K562 (cell line): ENCODE measurements at regions not wholly inside any gene's neighbourhood (a gene's known extent, or its start where the extent isn't known, plus 50 kb on each side); places are given as distances from the start of the nearest gene placed in this dataset.

Experiments
- ATAC-seq: fragments of 200-7000 bp; cut with Tn5 transposase; 3 replicates; pipeline ENCODE4 v1.9.1; 2020; ENCODE audit warnings: moderate library complexity
- BruUV-seq: library from RNA; stranded (reverse); fragments of 400-500 nt; replicated peaks from 2 replicates; lab custom pipeline; 2021; lab: Mats Ljungman, UMichigan
- CTCF ChIA-PET: fragments of 300-600 bp; formaldehyde crosslinking; extraction: SDS; loops from one replicate; lab custom pipeline; 2021; ENCODE audit warnings: low intra/inter-chr PET ratio; lab: Yijun Ruan, JAX
- POLR2A ChIA-PET: fragments of 300-600, 350-650 bp; sonication (Branson Sonifier 250); formaldehyde crosslinking; extraction: SDS; loops from one replicate; lab custom pipeline; 2021; ENCODE audit warnings: antibody characterized with exemption, inconsistent platforms; lab: Yijun Ruan, JAX
- DNase-seq, 4 experiments: peaks; one replicate each; pipeline versions ENCODE4 v3.0.0 to v3.0.0-alpha.2; 2011 to 2018; ENCODE audit warnings: low spot score in 3 of 4, mixed read lengths in 3 of 4; ENCODE audit errors: extremely low read depth in 1 of 4
- FAIRE-seq: peaks from 2 replicates; lab custom pipeline; 2011; peaks lifted over from hg19 to GRCh38; lab: Jason Lieb, UNC
- H2AFZ ChIP-seq: 2 replicates; pipeline ENCODE4 v1.6.0; 2011; ENCODE audit warnings: low read depth, low read length, control low read depth, inconsistent platforms
- H3K27ac ChIP-seq: fragments of 200-600 bp; 3 replicates; pipeline ENCODE4 v1.8.0; 2011; ENCODE audit warnings: low read depth, mild to moderate bottlenecking, control low read depth, inconsistent platforms, low read length, moderate library complexity, mixed read lengths; ENCODE audit errors: extremely low read depth
- H3K27me3 ChIP-seq, 2 experiments: fragments of 300-600 bp in 1 of 2; 2 replicates in 1 of 2; 3 replicates in 1 of 2; pipeline versions ENCODE4 v1.6.0 to v1.8.0; 2011; ENCODE audit warnings: inconsistent platforms in 2 of 2, low read length in 2 of 2, mild to moderate bottlenecking in 1 of 2, mixed read lengths in 1 of 2, moderate library complexity in 1 of 2; ENCODE audit not compliant: control insufficient read depth in 2 of 2, insufficient read depth in 2 of 2
- H3K36me3 ChIP-seq: fragments of 300-600 bp; 3 replicates; pipeline ENCODE4 v1.8.0; 2011; ENCODE audit warnings: mild to moderate bottlenecking, low read length, inconsistent platforms; ENCODE audit not compliant: control insufficient read depth, insufficient read depth
- H3K4me1 ChIP-seq, 2 experiments: fragments of 200-600 bp in 1 of 2; replicated peaks in 1 of 2; 2 replicates in 1 of 2; 3 replicates in 1 of 2; pipeline versions ENCODE4 v1.5.1 to v1.8.0; 2011; ENCODE audit warnings: inconsistent platforms in 2 of 2, low read length in 2 of 2, mild to moderate bottlenecking in 1 of 2, mixed read lengths in 1 of 2, moderate library complexity in 1 of 2; ENCODE audit not compliant: control insufficient read depth in 2 of 2, insufficient read depth in 2 of 2
- H3K4me2 ChIP-seq: 2 replicates; pipeline ENCODE4 v1.6.1; 2011; ENCODE audit warnings: low read length, control low read depth, inconsistent platforms, mixed read lengths; ENCODE audit not compliant: insufficient read depth
- H3K4me3 ChIP-seq: fragments of 200-600 bp; sonication (generic), shearing (Covaris generic); 2 replicates; pipeline ENCODE4 v1.5.1; 2016; ENCODE audit warnings: control low read depth, inconsistent platforms
- H3K79me2 ChIP-seq: fragments of 200-600 bp; 3 replicates; pipeline ENCODE4 v1.8.0; 2011; ENCODE audit warnings: low read length, inconsistent platforms; ENCODE audit not compliant: control insufficient read depth, insufficient read depth
- H3K9ac ChIP-seq, 2 experiments: 2 replicates each; pipeline versions ENCODE4 v1.6.0 to v1.6.1; 2011; ENCODE audit warnings: low read depth in 2 of 2, low read length in 2 of 2, control low read depth in 1 of 2, inconsistent platforms in 1 of 2, mild to moderate bottlenecking in 1 of 2, mixed read lengths in 1 of 2; ENCODE audit not compliant: insufficient read depth in 1 of 2
- H3K9me1 ChIP-seq: one replicate; pipeline ENCODE4 v1.6.0; 2011; ENCODE audit warnings: inconsistent platforms, mild to moderate bottlenecking, low read length, moderate library complexity; ENCODE audit not compliant: control insufficient read depth, insufficient read depth
- H3K9me3 ChIP-seq: replicated peaks from 2 replicates; pipeline ENCODE4 v1.5.1; 2011; ENCODE audit warnings: low read depth, low read length, inconsistent platforms; ENCODE audit not compliant: control insufficient read depth, insufficient read depth
- H4K20me1 ChIP-seq: replicated peaks from 2 replicates; pipeline ENCODE4 v1.6.1; 2011; ENCODE audit warnings: low read length, inconsistent platforms, mixed read lengths; ENCODE audit not compliant: control insufficient read depth, insufficient read depth
- CEBPG ChIP-seq, 3 experiments: fragments of 200-800 bp in 1 of 3; sonication (Bioruptor generic) in 1 of 3; sonication (generic) in 1 of 3; formaldehyde crosslinking in 1 of 3; IDR thresholded peaks in 2 of 3; conservative IDR thresholded peaks in 1 of 3; 2 replicates each; pipeline versions ENCODE4 v1.6.1 to v1.8.0; 2016 to 2022; ENCODE audit warnings: missing compliant biosample characterization in 2 of 3, missing genetic modification characterization in 2 of 3, mild to moderate bottlenecking in 1 of 3, missing genetic modification reagents in 1 of 3
- CEBPZ ChIP-seq: fragments of 150-350 bp; IDR thresholded peaks from 2 replicates; pipeline ENCODE4 v1.6.1; 2014; ENCODE audit warnings: low read depth, mild to moderate bottlenecking, low read length, borderline replicate concordance
- CHCHD3 ChIP-seq: fragments of 250-450 bp; sonication (Bioruptor Pico); IDR thresholded peaks from 2 replicates; pipeline ENCODE4 v2.1.2; 2022; ENCODE audit warnings: mild to moderate bottlenecking
- FOXK2 ChIP-seq, 2 experiments: fragments of 450-650 bp; IDR thresholded peaks in 1 of 2; conservative IDR thresholded peaks in 1 of 2; 2 replicates each; pipeline ENCODE4 v1.6.1; 2016; ENCODE audit warnings: low read depth in 2 of 2, mild to moderate bottlenecking in 1 of 2
- GABPB2 ChIP-seq: fragments of 250-450 bp; sonication (Bioruptor Pico); conservative IDR thresholded peaks from 2 replicates; pipeline ENCODE4 v1.5.1; 2021; ENCODE audit warnings: mild to moderate bottlenecking
- NFYB ChIP-seq: IDR thresholded peaks from 2 replicates; pipeline ENCODE4 v1.6.1; 2011; ENCODE audit warnings: mild to moderate bottlenecking, moderate library complexity; ENCODE audit not compliant: insufficient read length; ENCODE audit errors: extremely low read depth
- NR1H2 ChIP-seq: sonication (generic); formaldehyde crosslinking; IDR thresholded peaks from 2 replicates; pipeline ENCODE4 v1.4.0; 2020; ENCODE audit warnings: mild to moderate bottlenecking, missing genetic modification reagents
- PHF21A ChIP-seq: fragments of 450-650 bp; IDR thresholded peaks from 2 replicates; pipeline ENCODE4 v1.6.1; 2017; ENCODE audit warnings: low read depth, borderline replicate concordance
- STAT5B ChIP-seq: fragments of 250-450 bp; sonication (Bioruptor Pico); IDR thresholded peaks from 2 replicates; pipeline ENCODE4 v1.8.0; 2021; ENCODE audit warnings: mild to moderate bottlenecking, inconsistent platforms
- ZBTB5 ChIP-seq: fragments of 450-650 bp; IDR thresholded peaks from 2 replicates; pipeline ENCODE4 v1.6.1; 2017; ENCODE audit warnings: antibody characterized with exemption
- ZC3H4 ChIP-seq: sonication (generic); formaldehyde crosslinking; IDR thresholded peaks from 2 replicates; pipeline ENCODE4 v1.9.0; 2021; ENCODE audit warnings: missing genetic modification reagents, borderline replicate concordance
- ZFPM2 ChIP-seq: fragments of 250-450 bp; sonication (Bioruptor Pico); IDR thresholded peaks from 2 replicates; pipeline ENCODE4 v1.5.1; 2022; ENCODE audit warnings: mild to moderate bottlenecking
- ZNF197 ChIP-seq: fragments of 200-800 bp; sonication (Bioruptor generic); IDR thresholded peaks from 2 replicates; pipeline ENCODE4 v1.6.1; 2016; ENCODE audit warnings: low read depth, missing genetic modification characterization, missing compliant biosample characterization
- ZNF212 ChIP-seq: fragments of 450-650 bp; formaldehyde crosslinking; IDR thresholded peaks from 2 replicates; pipeline ENCODE4 v1.4.0; 2020; ENCODE audit warnings: mild to moderate bottlenecking
- ZZZ3 ChIP-seq: fragments of 450-650 bp; IDR thresholded peaks from 2 replicates; pipeline ENCODE4 v1.6.1; 2016; ENCODE audit warnings: antibody characterized with exemption, mild to moderate bottlenecking, moderate library complexity
- WGBS: fragments of 100-300 bp; shearing (Covaris generic); methylation state at CpG from one replicate; pipeline ENCODE4 v1.1.6; 2016; ENCODE audit warnings: low coverage, mixed read lengths; ENCODE audit not compliant: insufficient coverage; ENCODE audit errors: missing lambda C conversion rate; 5-methylcytosine and 5-hydroxymethylcytosine counted together
- in situ Hi-C: fragments of 300-500 bp; cut with MboI; formaldehyde crosslinking; loops from 4 replicates; pipeline ENCODE4 v1.15.0; 2018; ENCODE audit warnings: inconsistent platforms, mixed read lengths
- intact Hi-C: fragments of 100-400 bp; cut with micrococcal nuclease; formaldehyde crosslinking; loops from 2 replicates; pipeline ENCODE4 v1.14.2; 2022

GRCh38 chr17:68697850-68698361 lies 96.7 kb upstream of the FAM20A start (continued):
- no peak for TF ChIP-seq CEBPG (CRISPR knock-in tag; IDR thresholded peaks at IDR 0.05)
- peak; percentile 80 to 96 for TF ChIP-seq CEBPG (tag; conservative IDR thresholded peaks at IDR 0.05 in 1 of 2, IDR thresholded peaks at IDR 0.05 in 1 of 2)

DNA sequence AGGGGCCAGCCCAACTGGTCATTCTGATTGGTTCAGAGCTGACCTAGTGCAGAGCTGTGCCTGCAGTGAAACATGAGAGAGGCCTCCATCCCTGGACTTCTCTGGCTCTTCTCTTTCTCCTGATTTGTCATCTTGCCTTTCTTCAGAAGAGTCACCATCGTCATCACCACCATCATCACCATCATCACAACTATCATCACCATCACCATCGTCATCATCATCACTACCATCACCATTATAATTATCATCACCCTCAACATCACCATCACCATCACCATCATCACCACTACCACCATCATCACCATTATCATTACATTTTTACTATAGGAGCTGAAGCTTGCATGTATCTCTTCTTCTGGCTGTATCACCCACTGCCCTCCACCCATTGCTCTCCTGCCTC lies 94.5 kb upstream of the FAM20A start:
- Histone ChIP-seq H3K27ac (no peak overlapping the region), H4K20me1 (no peaks in the 10 kb centered on the region), H3K4me1 (no peaks in the 10 kb centered on the region), H3K9ac (no peak overlapping the region), H3K36me3 (no peaks in the 10 kb centered on the region), H3K79me2 (no peaks in the 10 kb centered on the region), H3K4me2 (no peak overlapping the region), H3K9me3 (no peaks in the 10 kb centered on the region), H3K27me3 (no peaks in the 10 kb centered on the region), H2AFZ (no peak overlapping the region), H3K9me1 (no peaks in the 10 kb centered on the region), H3K4me3 (no peak overlapping the region)
- POLR2A ChIA-PET = interaction anchor here (0.7 kb wide), 1 partner anchor 11 kb away, joined by 3 read pairs; no protein-coding TSS in a partner anchor
- FAIRE-seq = no peak
- in situ Hi-C loops (no loop called here), intact Hi-C loops (no loop called here)
- BruUV-seq = no TSS peak
- CTCF ChIA-PET = no interaction called here
- DNase-seq = no peak
- WGBS = 0% methylated on average over 2 of the region's 2 CpGs
- ATAC-seq = no peak
- TF ChIP-seq ZFPM2 (no peak), GABPB2 (CRISPR knock-in tag) (no peak), ZNF212 (CRISPR knock-in tag) (no peak), ZNF197 (CRISPR knock-in tag) (no peak), CEBPZ (no peak), STAT5B (CRISPR knock-in tag) (no peak), NFYB (no peak), PHF21A (no peak), NR1H2 (CRISPR knock-in tag) (no peak), CHCHD3 (CRISPR knock-in tag) (no peak), ZZZ3 (no peak), ZC3H4 (CRISPR knock-in tag) (no peak), ZBTB5 (no peak), FOXK2 (conservative IDR thresholded peaks at IDR 0.05 in 1 of 2, IDR thresholded peaks at IDR 0.05 in 1 of 2; ENCODE audit: low read depth in 2 of 2) (no peak)
